NCI-H2196 (cell line): ENCODE measurements at regions not wholly inside any gene's neighbourhood (a gene's known extent, or its start where the extent isn't known, plus 50 kb on each side); places are given as distances from the start of the nearest gene placed in this dataset.
A peak's percentile ranks its signal among the peaks of the same experiment; 100 is the strongest.

Experiments
- DNase-seq: peaks from one replicate; lab custom pipeline; 2025; ENCODE audit not compliant: unreplicated experiment; lab: John Stamatoyannopoulos, UW

DNA sequence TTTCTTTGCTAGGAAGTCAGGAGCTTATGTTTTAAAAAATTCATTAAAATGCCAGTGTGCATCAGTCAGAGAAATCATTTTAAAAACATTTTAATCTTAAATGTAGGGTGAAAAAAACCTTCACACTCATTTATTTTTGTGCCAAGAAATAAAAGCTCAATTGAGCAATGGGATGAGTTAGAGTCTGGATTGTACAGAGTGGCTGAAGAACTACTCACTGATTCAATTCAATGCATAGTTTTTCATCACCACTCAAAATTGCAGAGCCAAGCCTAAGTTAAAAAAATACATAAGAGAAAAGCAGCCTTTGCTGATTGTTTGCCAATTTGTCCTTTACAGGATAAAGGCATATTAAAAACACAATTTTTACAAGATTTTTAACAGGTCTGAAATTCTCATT, 168.2 kb upstream of the DMRTA1 start:
- no peak for DNase-seq

DNA sequence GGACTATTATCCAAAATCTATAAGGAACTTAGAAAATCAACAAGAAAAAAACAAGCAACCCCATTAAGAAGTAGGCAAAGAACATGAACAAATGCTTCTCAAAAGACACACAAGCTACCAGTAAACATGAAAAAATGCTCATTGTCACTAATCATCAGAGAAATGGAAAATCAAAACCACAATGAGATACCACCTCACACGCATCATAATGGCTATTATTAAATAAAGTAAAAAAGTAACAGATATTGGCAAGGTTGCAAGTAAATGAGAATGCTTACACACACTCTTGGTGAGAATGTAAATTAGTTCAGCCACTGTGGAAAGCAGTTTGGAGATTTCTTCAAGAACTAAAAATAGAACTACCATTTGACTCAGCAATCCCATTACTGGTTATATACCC, 167.0 kb upstream of the DMRTA1 start:
- no peak for DNase-seq

- DNase-seq = no peak
These were observed 161.6 kb upstream of the DMRTA1 start for GRCh38 chr9:22285066-22285465.

DNA sequence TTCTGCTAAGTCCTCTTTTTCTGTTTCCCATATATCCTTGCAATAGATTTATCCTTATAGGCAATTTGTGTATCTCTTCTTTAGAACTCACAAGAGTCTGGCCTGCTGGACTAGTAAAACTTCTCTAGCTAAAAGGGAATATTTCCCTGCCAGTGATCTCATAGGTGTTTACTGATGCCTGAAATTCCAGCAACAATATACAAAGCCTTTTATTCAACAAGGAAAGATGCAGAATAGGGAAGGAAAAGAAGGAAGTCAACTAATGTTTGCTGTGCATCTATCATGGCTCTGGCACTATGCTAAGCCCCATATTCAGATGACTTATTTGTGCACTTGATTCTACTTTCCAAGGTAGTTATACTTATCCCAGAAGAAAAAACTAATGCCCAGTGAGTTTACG, 160.0 kb upstream of the DMRTA1 start:
- no peak for DNase-seq

GRCh38 chr9:22288661-22289060, 158.0 kb upstream of the DMRTA1 start:
- no peak for DNase-seq

DNA sequence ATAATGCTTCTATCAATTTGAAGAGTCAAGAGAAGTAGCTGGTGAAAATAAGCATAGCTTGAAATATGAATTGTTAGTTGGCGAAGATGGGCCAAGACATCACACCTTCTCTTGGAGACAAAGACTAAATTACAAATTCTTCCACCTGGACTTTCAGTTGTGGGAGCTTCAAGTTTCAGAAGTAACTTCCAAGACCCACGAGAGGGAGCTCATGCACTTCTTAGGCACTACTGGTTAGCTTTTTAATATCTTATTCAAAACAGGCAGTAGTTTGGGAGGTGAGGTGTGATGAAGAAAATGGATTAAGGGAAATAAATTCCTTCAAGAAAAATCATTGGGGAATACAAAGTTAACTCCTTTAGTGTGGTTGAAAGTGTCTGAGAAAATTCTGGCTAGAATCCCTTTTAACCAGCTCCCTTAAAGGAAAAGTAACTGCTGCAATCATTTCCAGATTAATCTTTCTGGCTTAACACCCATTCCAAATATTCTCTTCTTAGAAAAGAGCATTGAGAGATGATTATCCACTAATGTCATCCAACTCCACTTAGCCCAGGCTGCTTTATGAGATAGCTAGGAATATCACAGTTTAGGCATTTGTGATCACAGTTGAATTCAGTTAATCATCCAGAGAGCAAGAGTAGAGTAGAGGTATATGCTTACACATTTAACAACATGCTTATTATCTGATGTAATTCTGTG, 139.5 kb upstream of the DMRTA1 start:
- DNase-seq = peak; percentile 15

GRCh38 chr9:22308177-22308576, 138.4 kb upstream of the DMRTA1 start:
- DNase-seq = no peak

DNA sequence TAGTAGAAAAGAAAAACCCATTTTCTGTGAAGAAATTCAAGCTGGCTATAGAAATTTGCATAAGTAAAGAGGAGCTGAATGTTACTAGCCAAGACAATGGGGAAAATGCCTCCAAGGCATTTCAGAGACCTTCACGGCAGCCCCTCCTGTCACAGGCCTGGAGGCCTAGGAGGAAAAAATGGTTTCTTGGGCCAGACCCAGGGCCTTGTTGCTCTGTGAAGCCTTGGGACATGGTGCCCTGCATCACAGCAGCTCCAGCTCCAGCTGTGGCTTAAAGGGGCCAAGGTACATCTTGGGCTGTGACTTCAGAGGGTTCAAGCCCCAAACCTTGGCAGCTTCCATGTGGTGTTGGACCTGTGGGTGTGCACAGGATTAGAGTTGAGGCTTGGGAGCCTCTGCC, 130.0 kb upstream of the DMRTA1 start:
- no peak for DNase-seq

DNA sequence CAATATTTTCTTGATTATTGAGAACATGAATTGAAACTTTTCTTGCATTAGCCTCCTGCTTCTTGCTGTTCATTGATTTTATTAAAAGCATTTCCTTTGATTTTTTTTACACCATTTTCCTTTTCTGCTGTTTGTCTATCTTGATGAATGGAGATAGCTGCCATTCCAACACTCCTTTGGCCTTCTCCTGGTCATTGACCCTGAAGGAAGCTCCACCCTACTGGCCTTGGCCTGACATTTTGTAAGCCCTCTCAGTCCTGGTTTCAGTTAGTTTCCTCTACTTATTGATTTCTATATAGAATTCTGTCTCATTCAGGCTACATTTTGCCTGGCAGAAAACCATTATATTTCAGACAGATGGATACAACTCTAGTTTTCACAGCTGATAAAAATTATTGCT, 115.1 kb upstream of the DMRTA1 start:
- DNase-seq = no peak

- no peak for DNase-seq
These were observed 114.4 kb upstream of the DMRTA1 start for GRCh38 chr9:22332202-22332601.

DNA sequence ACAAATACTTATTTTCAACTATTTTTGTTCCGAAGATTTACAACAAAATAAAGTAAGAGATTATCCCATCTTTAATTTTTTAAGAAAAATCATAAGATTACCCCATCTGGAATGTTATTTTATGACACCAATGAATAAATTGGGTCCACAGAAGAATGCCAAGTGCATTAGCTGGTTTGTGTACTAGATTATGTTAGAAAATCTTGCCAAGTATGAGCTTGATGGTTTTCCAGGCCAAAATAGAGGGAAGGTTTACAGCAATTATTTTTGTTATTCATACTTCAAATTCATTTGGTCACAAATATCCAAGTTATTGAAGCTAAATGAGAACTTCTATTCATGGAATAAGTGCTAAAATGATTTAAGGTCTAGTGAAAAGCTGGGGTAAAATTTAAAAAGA, 109.4 kb upstream of the DMRTA1 start:
- DNase-seq = no peak

DNA sequence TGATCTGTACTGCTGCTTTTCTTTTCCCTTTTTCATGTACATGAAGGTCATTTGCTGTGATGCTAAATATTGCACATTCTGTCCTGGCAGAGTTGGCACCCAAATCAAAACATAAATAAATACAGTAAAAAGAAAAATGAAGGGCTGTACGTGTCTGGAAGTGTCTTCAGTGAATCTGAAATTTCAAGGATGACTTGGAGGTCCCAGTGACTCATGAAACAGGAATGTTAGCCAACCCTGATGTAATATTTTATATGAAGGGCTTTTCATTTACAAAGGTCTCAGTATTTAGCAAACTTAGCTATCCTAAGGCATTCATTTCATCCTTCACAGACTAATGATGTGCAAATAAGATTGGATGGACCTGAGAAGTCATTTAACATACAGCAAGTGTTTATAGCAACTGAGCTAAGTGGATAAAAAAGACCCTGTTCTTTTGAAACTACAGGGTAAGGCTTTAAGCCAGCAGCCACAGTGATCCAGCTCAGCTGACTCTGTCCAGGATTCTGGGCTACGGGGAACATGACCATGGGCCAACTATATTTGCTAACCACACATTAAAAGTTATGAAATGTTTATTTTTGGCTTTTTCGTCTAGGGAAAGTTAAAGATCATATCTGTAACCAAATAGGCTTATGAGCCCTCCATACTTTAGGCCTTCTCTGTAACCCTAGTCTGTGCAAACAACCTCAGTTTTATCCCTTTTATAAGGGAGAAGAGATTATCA, 104.0 kb upstream of the DMRTA1 start:
- no peak for DNase-seq

DNA sequence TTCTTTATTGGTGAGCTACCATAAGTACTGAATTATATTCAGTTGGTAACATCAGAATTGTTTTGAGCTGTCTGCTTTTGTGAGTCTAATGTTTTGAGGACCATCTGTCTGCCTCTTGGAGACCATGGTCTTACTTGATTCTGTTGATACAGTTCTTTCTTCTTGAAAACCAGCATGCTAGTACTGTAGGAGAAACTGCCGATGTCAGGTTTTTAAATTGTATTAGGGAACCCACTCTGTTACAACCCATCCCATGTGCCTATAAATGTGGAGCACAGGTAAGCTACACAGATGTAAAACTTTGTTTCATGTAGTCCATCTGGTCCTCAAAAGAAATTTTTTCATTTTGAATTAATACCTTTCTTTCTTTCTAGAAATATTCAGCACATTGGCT, 103.4 kb upstream of the DMRTA1 start:
- DNase-seq = no peak

- no peak for DNase-seq
These were observed 91.8 kb upstream of the DMRTA1 start for GRCh38 chr9:22354699-22355384.

DNA sequence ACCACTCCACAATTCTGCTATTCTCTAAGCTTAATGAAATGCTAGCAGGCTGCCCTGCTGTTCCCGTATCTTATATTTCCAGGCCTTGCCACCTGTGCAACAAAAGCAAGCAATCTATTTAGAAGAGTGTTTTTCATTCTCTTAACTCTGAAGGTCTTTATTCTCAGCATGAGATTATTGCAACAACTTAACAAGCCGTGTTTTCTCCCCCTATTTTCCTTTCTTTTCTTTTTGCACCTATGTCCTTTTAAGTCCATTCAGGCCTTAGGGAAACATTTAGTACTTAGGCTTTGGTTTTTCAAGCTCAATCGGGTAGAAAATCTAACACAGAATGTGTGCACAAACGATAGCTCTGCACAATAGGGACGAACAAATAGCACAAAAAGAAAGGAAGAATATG, 89.6 kb upstream of the DMRTA1 start:
- no peak for DNase-seq

GRCh38 chr9:22363421-22363887, 83.2 kb upstream of the DMRTA1 start:
- DNase-seq = no peak

- no peak for DNase-seq
These were observed 73.0 kb upstream of the DMRTA1 start for GRCh38 chr9:22373636-22374035.

GRCh38 chr9:22374051-22374450, 72.6 kb upstream of the DMRTA1 start:
- DNase-seq = no peak

- DNase-seq = no peak
These were observed 67.4 kb upstream of the DMRTA1 start for GRCh38 chr9:22379272-22379671.

DNA sequence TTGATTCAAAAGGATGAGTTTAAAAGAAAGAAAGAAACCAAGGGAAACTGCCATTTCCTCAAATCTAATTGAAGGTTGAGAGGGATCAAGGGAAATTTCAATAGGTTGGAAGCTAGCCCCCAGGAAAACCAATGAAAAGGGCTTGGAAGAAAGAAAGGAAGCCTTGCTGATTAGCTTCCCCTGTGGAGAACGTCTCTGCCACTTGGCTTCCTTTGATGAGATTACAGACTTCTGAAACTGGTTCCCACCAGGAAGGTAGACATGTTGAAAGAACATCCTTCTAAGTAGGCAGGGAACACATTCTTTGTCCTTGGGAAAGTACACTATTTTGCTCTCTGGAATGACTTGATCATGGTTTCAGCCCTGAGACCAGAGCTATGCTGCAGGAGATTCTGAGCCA, 65.5 kb upstream of the DMRTA1 start:
- no peak for DNase-seq

DNA sequence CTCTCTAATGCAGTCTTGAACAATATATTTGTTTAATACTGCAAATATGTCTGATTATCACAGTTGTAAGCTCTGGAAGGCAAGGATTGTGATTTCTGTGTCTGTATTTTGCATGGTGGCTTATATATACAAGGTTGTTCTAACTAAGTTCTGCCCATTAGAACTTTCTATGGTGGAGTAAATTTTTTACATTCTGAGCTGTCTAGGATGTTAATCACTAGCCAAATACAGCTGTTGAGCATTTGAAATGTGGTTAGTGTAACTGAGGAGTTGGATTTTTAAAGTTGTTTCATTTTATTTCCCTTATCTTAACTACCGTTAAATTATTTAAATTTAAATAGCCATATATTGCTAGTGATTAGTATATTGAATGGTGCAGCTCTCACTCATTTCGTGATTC, 64.3 kb upstream of the DMRTA1 start:
- no peak for DNase-seq

- no peak for DNase-seq
These were observed 62.9 kb upstream of the DMRTA1 start for GRCh38 chr9:22383718-22384117.
